ENCODE measurements at regions not wholly inside any gene's neighbourhood (a gene's known extent, or its start where the extent isn't known, plus 50 kb on each side); places are given as distances from the start of the nearest gene placed in this dataset.
A peak's percentile ranks its signal among the peaks of the same experiment; 100 is the strongest.
"Not testable (repeated sequence)": the region's sequence is repeated elsewhere in the genome, so short reads cannot be mapped to it uniquely, and the experiment has no call there.

DNA sequence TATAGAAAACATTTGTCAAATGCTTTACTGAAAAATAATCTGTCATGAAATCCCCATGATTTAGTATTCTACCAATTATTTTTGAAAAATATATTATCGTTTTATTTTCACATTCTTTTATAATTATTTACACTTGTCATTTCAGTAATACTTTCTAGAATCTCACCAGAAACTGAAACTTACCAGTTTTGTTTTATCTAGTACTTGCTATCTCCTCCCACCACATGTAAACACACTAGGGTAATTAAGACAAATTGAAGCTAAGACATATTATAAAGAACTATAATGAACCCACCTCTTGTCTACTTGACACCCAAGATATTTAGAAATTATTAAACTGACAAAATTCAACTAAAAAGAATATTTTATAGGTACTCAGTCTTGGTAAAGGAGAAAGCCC is 51.5 kb upstream of the GRM3 start:
- no peak for DNase-seq

DNA sequence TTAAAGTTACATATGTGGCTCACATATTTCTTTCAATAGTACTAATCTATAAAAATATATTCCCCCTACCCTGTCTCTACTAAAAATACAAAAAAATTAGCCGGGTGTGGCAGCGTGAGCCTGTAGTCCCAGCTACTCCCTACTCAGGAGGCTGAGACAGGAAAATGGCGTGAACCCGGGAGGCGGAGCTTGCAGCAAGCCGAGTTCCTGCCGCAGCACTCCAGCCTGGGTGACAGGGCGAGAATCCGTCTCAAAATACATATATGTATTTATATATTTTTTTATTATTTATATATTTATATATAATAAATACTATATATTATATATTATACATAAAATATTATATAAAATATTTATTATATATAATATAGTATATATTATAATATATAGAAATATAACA is 69.7 kb upstream of the GRM3 start:
- DNase-seq: no peak

- DNase-seq: no peak
Observed at GRCh38 chr7:86558680-86559501, 84.8 kb upstream of the GRM3 start.

DNA sequence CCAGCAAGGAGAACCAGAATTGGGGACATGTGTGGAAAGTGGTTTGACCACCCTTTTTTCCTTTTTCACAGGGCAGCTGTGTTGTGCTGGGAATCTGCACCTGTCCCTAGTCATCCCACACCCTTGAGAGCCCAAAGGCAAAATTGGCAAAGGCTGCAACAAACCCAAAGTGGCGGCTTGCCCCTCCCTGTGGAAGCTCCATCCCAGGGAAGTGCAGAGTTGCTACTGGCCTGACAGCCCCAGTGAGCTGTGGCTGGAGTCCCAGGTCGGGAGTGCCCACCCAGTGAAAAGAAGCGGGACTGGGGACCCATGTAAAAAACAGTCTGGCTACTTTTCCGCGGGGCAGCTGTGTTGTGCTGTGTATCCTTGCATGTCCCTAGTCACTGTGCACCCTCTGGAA is 109.1 kb upstream of the GRM3 start:
- DNase-seq: no peak

- DNase-seq: no peak
Observed at GRCh38 chr7:86504229-86504628, 139.5 kb upstream of the GRM3 start.

DNA sequence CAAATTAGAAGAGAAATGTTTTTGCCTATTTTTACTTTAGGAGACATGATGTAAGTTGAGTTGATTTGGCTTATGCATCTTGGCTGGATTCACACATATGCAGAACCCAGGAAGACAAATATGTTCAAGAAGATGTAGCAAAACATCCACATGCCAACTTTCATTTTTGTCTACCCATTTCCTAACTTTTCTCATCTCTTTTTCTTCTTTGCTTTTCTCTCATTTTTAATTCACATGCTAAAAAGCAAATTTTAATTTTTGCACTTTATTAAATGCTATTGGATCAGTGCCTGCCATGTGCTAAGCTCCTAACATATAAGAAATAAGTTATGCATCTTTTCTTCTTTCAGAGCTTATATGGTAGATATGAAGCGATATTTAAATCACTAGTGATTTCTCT is 143.7 kb upstream of the GRM3 start:
- DNase-seq: no peak

DNA sequence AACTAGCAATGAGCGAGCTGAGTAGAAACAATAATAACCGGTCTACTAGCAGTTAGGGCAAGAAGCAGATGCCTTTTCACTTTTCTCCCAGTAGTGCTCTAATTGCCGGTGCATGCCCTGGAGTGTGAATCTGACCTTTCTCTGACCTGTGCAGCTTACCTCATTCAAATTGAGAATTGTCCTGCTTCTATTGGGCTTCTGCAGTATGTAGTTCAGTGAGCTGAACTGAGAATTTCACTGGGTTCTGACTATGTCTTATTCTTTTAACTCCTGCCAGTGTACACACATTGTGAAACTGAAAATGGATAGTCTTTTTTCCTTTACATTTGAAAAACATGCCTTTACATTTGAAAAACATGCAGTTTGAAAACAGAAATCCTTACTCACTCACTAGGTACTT is 157.9 kb upstream of the GRM3 start:
- DNase-seq: no peak

DNA sequence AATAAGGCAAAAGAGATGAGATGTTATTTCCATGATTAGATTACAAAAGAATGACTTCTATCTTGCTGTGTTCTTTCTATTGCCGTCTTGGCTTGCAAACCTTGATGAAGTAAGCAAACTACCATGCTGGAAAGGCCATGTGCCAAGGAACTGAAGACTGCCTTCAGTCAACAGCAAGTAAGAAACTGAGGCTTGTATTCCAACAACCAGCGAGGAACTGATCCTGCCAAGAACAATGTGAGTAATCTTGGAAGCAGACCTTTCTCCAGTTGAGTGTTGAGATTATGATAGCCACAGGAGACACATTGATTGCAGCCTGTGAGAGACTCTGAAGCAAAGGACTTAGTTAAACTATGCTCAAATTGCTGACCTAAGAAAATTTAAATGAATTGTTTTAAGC is 164.6 kb upstream of the GRM3 start:
- no peak for DNase-seq

- no peak for DNase-seq
Observed at GRCh38 chr7:86477343-86477935, 166.3 kb upstream of the GRM3 start.

- no peak for DNase-seq
Observed at GRCh38 chr7:86470763-86471162, 172.9 kb upstream of the GRM3 start.

DNA sequence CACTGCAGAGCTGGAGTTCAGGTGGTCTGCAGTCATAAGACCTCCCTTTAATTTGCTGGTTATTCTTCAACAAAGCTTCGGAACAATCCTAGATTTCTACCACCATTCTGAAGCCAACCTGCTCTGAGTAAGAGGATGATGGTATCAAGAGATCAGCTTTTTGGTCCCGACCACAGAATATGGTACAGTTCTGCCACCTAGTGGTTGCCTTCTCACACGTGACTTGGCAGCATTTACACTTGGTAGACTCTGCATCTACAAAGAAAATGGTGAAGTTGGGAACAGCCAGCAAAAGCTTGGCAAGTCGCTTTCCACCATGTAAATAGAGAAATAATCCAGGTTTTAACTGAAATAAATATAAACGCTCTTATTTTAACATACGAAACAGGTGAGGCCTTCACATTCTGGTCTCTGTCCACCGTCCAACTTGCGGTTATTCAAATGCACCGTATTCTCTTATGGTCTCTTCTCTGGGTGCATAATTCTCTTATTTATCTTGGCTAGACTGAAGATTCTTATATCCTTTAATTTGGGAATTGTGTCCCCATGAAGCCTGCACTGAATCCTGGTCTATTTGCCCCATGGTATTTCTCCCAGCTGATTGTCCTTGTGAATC is 173.9 kb upstream of the GRM3 start:
- DNase-seq: peak in 1 of 2 donors; percentile 12

DNA sequence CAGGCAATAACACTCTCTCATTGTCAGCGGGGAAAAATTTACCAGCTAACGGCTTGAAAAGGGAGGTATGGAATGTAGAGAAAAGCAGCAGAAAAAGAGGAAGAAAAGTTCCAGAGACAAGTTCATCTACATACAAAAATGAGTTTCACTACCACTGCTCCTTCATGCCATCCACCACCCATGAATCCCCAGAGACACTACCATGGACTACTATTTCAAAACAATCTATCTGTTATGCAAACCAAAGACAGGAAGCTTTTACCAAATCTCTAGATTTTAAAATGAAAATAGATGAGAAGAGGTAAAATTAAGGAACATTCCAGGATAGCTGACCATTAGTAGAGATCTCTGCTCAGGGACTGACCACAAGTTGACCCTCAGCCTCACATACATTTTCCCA is 189.0 kb upstream of the GRM3 start:
- no peak for DNase-seq

GRCh38 chr7:86453454-86453853 is 190.3 kb upstream of the GRM3 start:
- no peak for DNase-seq

- DNase-seq: no peak
Observed at GRCh38 chr7:86448856-86449255, 194.9 kb upstream of the GRM3 start.

- no peak for DNase-seq
Observed at GRCh38 chr7:86445285-86445684, 198.4 kb upstream of the GRM3 start.

GRCh38 chr7:86444245-86444644 is 199.5 kb upstream of the GRM3 start:
- DNase-seq: no peak

- not testable (repeated sequence) for DNase-seq
Observed at GRCh38 chr7:86440420-86440819, 203.3 kb upstream of the GRM3 start.

GRCh38 chr7:86437951-86438450 is 205.7 kb upstream of the GRM3 start:
- no peak for DNase-seq

DNA sequence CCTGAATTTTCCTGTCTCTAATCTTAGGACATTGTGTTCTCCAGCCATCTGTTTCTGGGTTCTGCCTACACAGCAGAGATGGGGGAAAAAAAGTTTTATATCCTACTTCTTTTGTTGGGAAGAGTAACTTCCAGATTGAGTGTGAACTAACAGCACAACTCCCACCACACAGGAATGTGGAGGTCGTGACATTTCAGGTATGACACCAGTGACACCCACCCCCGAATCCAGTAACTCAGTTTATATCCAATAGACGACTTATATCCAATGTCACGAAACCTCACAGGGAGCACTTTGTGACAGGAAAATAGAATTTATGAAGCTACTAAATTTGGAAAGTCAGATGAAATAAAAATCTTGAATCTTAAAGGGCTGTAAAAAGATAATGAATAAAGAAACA is 211.9 kb upstream of the GRM3 start:
- no peak for DNase-seq

DNA sequence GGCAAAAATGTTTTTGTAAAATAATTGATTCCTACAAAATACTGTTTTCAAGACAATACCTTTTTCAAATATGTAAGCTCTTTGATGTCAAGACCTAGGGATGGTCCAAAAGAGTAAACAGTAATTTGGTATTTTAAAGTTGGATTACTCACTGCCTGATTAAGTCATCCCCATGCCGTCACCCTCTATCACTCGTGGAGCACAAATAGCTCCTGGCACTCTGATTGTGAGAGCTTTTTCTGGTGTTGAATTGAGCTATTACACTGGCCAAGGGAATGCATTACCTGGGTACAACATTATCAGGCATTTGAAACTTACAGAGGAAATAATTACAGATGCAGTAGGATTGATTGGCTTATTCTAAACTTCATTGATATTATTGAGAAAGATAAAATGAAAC is 231.9 kb upstream of the GRM3 start:
- no peak for DNase-seq

DNA sequence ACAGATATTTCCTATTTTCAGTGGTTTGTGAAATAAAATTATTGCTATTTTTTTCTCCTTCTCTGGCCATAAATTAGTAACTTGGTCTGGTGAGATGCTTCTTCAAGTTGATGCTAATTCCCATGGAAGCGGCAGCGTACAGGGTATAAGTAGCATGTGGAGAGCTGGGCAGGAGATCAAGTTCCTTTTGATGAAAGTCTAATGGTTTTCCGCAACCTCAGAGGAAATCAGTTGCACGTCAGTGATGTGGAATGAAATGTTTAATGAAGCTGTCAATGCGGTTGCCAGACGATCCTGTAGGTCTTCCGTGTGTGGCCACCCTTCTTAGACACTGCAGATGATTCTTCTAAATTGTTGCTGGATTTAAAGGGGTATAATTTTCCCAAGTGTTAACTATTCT is 236.4 kb upstream of the GRM3 start:
- no peak for DNase-seq

GRCh38 chr7:86391813-86392212 is 251.9 kb upstream of the GRM3 start:
- DNase-seq: no peak

DNA sequence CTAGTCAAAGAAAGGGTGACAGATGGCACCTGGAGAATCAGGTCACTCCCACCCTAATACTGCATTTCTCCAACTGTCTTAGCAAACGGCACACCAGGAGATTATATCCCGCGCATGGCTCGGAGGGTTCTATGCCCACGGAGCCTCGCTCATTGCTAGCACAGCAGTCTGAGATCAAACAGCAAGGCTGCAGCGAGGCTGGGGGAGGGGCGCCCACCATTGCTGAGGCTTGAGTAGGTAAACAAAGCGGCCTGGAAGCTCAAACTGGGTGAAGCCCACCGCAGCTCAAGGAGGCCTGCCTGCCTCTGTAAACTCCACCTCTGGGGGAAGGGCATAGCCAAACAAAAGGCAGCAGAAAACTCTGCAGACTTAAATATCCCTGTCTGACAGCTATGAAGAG is 268.1 kb upstream of the GRM3 start:
- not testable (repeated sequence) for DNase-seq

DNA sequence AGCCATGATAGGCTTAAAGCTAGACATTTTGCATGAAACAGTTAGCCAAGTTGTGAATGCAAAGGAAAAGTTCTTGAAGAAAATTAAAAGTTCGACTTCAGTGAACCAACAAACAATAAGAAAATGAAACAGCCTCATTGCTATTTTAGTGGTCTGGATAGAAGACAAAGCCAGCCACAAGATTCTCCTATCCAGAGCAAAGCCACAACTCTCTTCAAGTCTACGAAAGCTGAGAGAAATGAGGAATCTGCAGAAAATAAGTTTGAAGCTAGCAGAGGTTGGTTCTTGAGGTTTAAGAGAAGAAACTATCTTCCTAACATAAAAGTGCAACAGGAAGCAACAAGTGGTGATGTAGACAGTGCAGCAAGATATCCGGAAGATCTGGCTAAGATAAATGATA is 271.4 kb upstream of the GRM3 start:
- no peak for DNase-seq
